H9 (cell line): ENCODE measurements at regions not wholly inside any gene's neighbourhood (a gene's known extent, or its start where the extent isn't known, plus 50 kb on each side); places are given as distances from the start of the nearest gene placed in this dataset.

Experiments used
- DNase-seq: peaks from one replicate; pipeline ENCODE4 v3.0.0-alpha.2; 2017
- H2AFZ ChIP-seq: one replicate; pipeline ENCODE4 v1.6.1; 2013; ENCODE audit warnings: mild to moderate bottlenecking, low read length, control low read depth, moderate library complexity
- H2AK5ac ChIP-seq: 2 replicates; pipeline ENCODE4 v1.6.1; 2013; ENCODE audit warnings: low read length, control low read depth, mixed read lengths; ENCODE audit not compliant: insufficient read length
- H2BK120ac ChIP-seq: one replicate; pipeline ENCODE4 v1.6.1; 2013; ENCODE audit warnings: low read depth, mild to moderate bottlenecking, low read length, control low read depth, inconsistent platforms; ENCODE audit not compliant: poor library complexity, severe bottlenecking
- H2BK12ac ChIP-seq: 2 replicates; pipeline ENCODE4 v1.6.1; 2013; ENCODE audit warnings: low read length, control low read depth, mixed read lengths, low read depth; ENCODE audit not compliant: insufficient read length
- H2BK15ac ChIP-seq: 2 replicates; pipeline ENCODE4 v1.6.1; 2013; ENCODE audit warnings: low read depth, low read length, control low read depth
- H2BK20ac ChIP-seq: one replicate; pipeline ENCODE4 v1.6.1; 2013; ENCODE audit warnings: low read depth, mild to moderate bottlenecking, low read length, control low read depth, inconsistent platforms; ENCODE audit not compliant: poor library complexity, severe bottlenecking
- H2BK5ac ChIP-seq: 2 replicates; pipeline ENCODE4 v1.6.1; 2013; ENCODE audit warnings: low read length, control low read depth, mixed read lengths; ENCODE audit not compliant: insufficient read length
- H3K14ac ChIP-seq: 2 replicates; pipeline ENCODE4 v1.6.1; 2013; ENCODE audit warnings: low read length, control low read depth; ENCODE audit not compliant: insufficient read depth
- H3K18ac ChIP-seq: 2 replicates; pipeline ENCODE4 v1.6.1; 2013; ENCODE audit warnings: low read depth, mild to moderate bottlenecking, mixed read lengths, low read length, control low read depth; ENCODE audit not compliant: insufficient read length
- H3K23ac ChIP-seq: 2 replicates; pipeline ENCODE4 v1.6.1; 2013; ENCODE audit warnings: low read length, control low read depth, mixed read lengths, low read depth; ENCODE audit not compliant: insufficient read length
- H3K23me2 ChIP-seq: 2 replicates; pipeline ENCODE4 v1.6.1; 2013; ENCODE audit warnings: low read depth, mild to moderate bottlenecking, mixed read lengths, low read length, control low read depth; ENCODE audit not compliant: insufficient read length, poor library complexity, severe bottlenecking
- H3K27ac ChIP-seq: 2 replicates; pipeline ENCODE4 v1.5.1; 2013; ENCODE audit warnings: low read length, control low read depth, mixed read lengths, low read depth; ENCODE audit not compliant: insufficient read length
- H3K27me3 ChIP-seq: 2 replicates; pipeline ENCODE4 v1.6.1; 2013; ENCODE audit warnings: low read length, control low read depth, inconsistent platforms; ENCODE audit not compliant: insufficient read depth
- H3K4ac ChIP-seq: 2 replicates; pipeline ENCODE4 v1.6.1; 2013; ENCODE audit warnings: low read depth, mild to moderate bottlenecking, control low read depth, inconsistent platforms, low read length, moderate library complexity
- H3K4me1 ChIP-seq: 2 replicates; pipeline ENCODE4 v1.6.1; 2013; ENCODE audit warnings: low read length, control low read depth, inconsistent platforms; ENCODE audit not compliant: insufficient read depth
- H3K4me2 ChIP-seq: 2 replicates; pipeline ENCODE4 v1.6.1; 2013; ENCODE audit warnings: low read length, control low read depth, mixed read lengths; ENCODE audit not compliant: insufficient read length, insufficient read depth
- H3K56ac ChIP-seq: 2 replicates; pipeline ENCODE4 v1.6.1; 2013; ENCODE audit warnings: low read depth, mild to moderate bottlenecking, mixed read lengths, low read length, control low read depth; ENCODE audit not compliant: insufficient read length
- H3K79me1 ChIP-seq: 2 replicates; pipeline ENCODE4 v1.6.1; 2013; ENCODE audit warnings: low read depth, mild to moderate bottlenecking, moderate library complexity, low read length, control low read depth, inconsistent platforms; ENCODE audit not compliant: insufficient read depth, poor library complexity, severe bottlenecking
- H3K79me2 ChIP-seq: 2 replicates; pipeline ENCODE4 v1.6.1; 2013; ENCODE audit warnings: low read length, control low read depth, inconsistent platforms; ENCODE audit not compliant: insufficient read depth
- H3K9ac ChIP-seq: 2 replicates; pipeline ENCODE4 v1.6.1; 2013; ENCODE audit warnings: low read length, control low read depth, mixed read lengths; ENCODE audit not compliant: insufficient read length; ENCODE audit errors: extremely low read depth
- H3K9me3 ChIP-seq: one replicate; pipeline ENCODE4 v1.6.1; 2013; ENCODE audit warnings: low read depth, low read length, inconsistent platforms; ENCODE audit not compliant: control insufficient read depth
- H3T11ph ChIP-seq: one replicate; pipeline ENCODE4 v1.6.1; 2013; ENCODE audit warnings: mild to moderate bottlenecking, low read length, control low read depth, inconsistent platforms
- H4K20me1 ChIP-seq: one replicate; pipeline ENCODE4 v1.6.1; 2013; ENCODE audit not compliant: control insufficient read depth, insufficient read length, insufficient read depth
- H4K5ac ChIP-seq: 2 replicates; pipeline ENCODE4 v1.6.1; 2013; ENCODE audit warnings: low read depth, mild to moderate bottlenecking, mixed read lengths, low read length, control low read depth; ENCODE audit not compliant: insufficient read length
- H4K8ac ChIP-seq: replicated peaks from 2 replicates; pipeline ENCODE4 v1.6.1; 2013; ENCODE audit warnings: low read length, control low read depth, mixed read lengths, low read depth; ENCODE audit not compliant: insufficient read length
- H4K91ac ChIP-seq: 2 replicates; pipeline ENCODE4 v1.6.1; 2013; ENCODE audit warnings: low read depth, mild to moderate bottlenecking, moderate library complexity, mixed read lengths, low read length, control low read depth; ENCODE audit not compliant: insufficient read length
- H3K27ac Mint-ChIP-seq, 3 experiments: 2 replicates in 2 of 3; 3 replicates in 1 of 3; pipeline ENCODE4 v1.8.0; 2020 to 2021; ENCODE audit warnings: mixed read lengths in 3 of 3, mild to moderate bottlenecking in 1 of 3, moderate library complexity in 1 of 3
- H3K27me3 Mint-ChIP-seq: 2 replicates; pipeline ENCODE4 v1.8.0; 2021; ENCODE audit warnings: low read depth, mild to moderate bottlenecking, moderate library complexity, mixed read lengths
- H3K36me3 Mint-ChIP-seq, 3 experiments: 2 replicates in 2 of 3; 3 replicates in 1 of 3; pipeline ENCODE4 v1.8.0; 2020 to 2021; ENCODE audit warnings: low read depth in 3 of 3, mixed read lengths in 3 of 3; ENCODE audit not compliant: insufficient read depth in 1 of 3
- H3K4me1 Mint-ChIP-seq, 2 experiments: 2 replicates each; pipeline ENCODE4 v1.8.0; 2020; ENCODE audit warnings: mixed read lengths in 2 of 2
- H3K4me3 Mint-ChIP-seq, 2 experiments: 2 replicates in 1 of 2; 3 replicates in 1 of 2; pipeline ENCODE4 v1.8.0; 2020 to 2021; ENCODE audit warnings: mild to moderate bottlenecking in 2 of 2, mixed read lengths in 2 of 2, moderate library complexity in 1 of 2
- H3K9me3 Mint-ChIP-seq, 2 experiments: 2 replicates in 1 of 2; 3 replicates in 1 of 2; pipeline ENCODE4 v1.8.0; 2020; ENCODE audit warnings: mild to moderate bottlenecking in 2 of 2, mixed read lengths in 2 of 2, moderate library complexity in 1 of 2
- CTCF ChIP-seq: fragments of 200-600 bp; sonication (generic); conservative IDR thresholded peaks from 3 replicates; pipeline ENCODE4 v1.8.0; 2021; ENCODE audit warnings: antibody characterized with exemption, mild to moderate bottlenecking

GRCh38 chr3:96370637-96371036 is 443.8 kb upstream of the EPHA6 start:
- no peaks in the 10 kb centered on the region for H3K79me2 ChIP-seq
- H3K36me3 Mint-ChIP-seq = no peaks in the 10 kb centered on the region
- no peak overlapping the region for H2BK12ac ChIP-seq
- H3K9me3 ChIP-seq = no peaks in the 10 kb centered on the region
- no peak overlapping the region for H2BK5ac ChIP-seq
- no peak overlapping the region for H3K4ac ChIP-seq
- no peaks in the 10 kb centered on the region; the same call in 1 of the 2 replicates for H3K27me3 Mint-ChIP-seq
- no peak overlapping the region for H3K23ac ChIP-seq
- no peak for DNase-seq
- no peaks in the 10 kb centered on the region for H3K4me1 ChIP-seq
- H3K27me3 ChIP-seq = no peaks in the 10 kb centered on the region
- no peak overlapping the region for H2BK20ac ChIP-seq
- H2BK15ac ChIP-seq = no peak overlapping the region
- H3K56ac ChIP-seq = no peak overlapping the region
- no peaks in the 10 kb centered on the region for H3K9me3 Mint-ChIP-seq
- no peak overlapping the region for H3K4me3 Mint-ChIP-seq
- H3T11ph ChIP-seq = no peak overlapping the region
- no peak overlapping the region for H3K27ac ChIP-seq
- no peak overlapping the region for H2AFZ ChIP-seq
- no peaks in the 10 kb centered on the region for H3K4me1 Mint-ChIP-seq
- no peak overlapping the region for H4K91ac ChIP-seq
- H3K14ac ChIP-seq = no peak overlapping the region
- H3K18ac ChIP-seq = no peak overlapping the region
- no peak overlapping the region for H2AK5ac ChIP-seq
- H3K9ac ChIP-seq = no peak overlapping the region
- H4K20me1 ChIP-seq = no peaks in the 10 kb centered on the region
- H3K23me2 ChIP-seq = no peaks in the 10 kb centered on the region
- H3K4me2 ChIP-seq = no peak overlapping the region
- no peak overlapping the region for H4K8ac ChIP-seq
- no peak overlapping the region for H2BK120ac ChIP-seq
- H3K27ac Mint-ChIP-seq = no peak overlapping the region
- H3K79me1 ChIP-seq = no peaks in the 10 kb centered on the region
- no peak overlapping the region for H4K5ac ChIP-seq
- TF ChIP-seq CTCF = no peak
